LNCAP (cell line): ENCODE measurements at regions not wholly inside any gene's neighbourhood (a gene's known extent, or its start where the extent isn't known, plus 50 kb on each side); places are given as distances from the start of the nearest gene placed in this dataset.

Experiments
- CTCF ChIP-seq: fragments of 450-650 bp; IDR thresholded peaks from 2 replicates; pipeline ENCODE4 v1.5.1; 2017; ENCODE audit warnings: mild to moderate bottlenecking

- TF ChIP-seq CTCF, result no peak
These were observed 167.8 kb downstream of the BRD1 start for GRCh38 chr22:49659924-49660315.

GRCh38 chr22:49659281-49659923 lies 168.3 kb downstream of the BRD1 start:
- TF ChIP-seq CTCF, result no peak

- TF ChIP-seq CTCF, result no peak
These were observed 168.8 kb downstream of the BRD1 start for GRCh38 chr22:49658902-49659280.

- no peak for TF ChIP-seq CTCF
These were observed 169.6 kb downstream of the BRD1 start for GRCh38 chr22:49657974-49658590.

- no peak for TF ChIP-seq CTCF
These were observed 170.2 kb downstream of the BRD1 start for GRCh38 chr22:49657275-49657973.

- TF ChIP-seq CTCF, result no peak
These were observed 171.3 kb downstream of the BRD1 start for GRCh38 chr22:49656291-49656851.

- no peak for TF ChIP-seq CTCF
These were observed 172.4 kb downstream of the BRD1 start for GRCh38 chr22:49655168-49655812.
